ENCODE measurements at regions not wholly inside any gene's neighbourhood (a gene's known extent, or its start where the extent isn't known, plus 50 kb on each side); places are given as distances from the start of the nearest gene placed in this dataset.

GRCh38 chr18:66722671-66723070, 118.8 kb upstream of the CDH19 start:
- no peaks in the 10 kb centered on the region for H3K27me3 ChIP-seq (ENCODE audit: insufficient read depth, low read length)
- H3K4me1 ChIP-seq (ENCODE audit: insufficient read depth, low read length) = no peaks in the 10 kb centered on the region
- H2AFZ ChIP-seq (ENCODE audit: low read length) = no peak overlapping the region
- H3K4me2 ChIP-seq (ENCODE audit: insufficient read depth, insufficient read length, low read length) = no peak overlapping the region
- H3K4ac ChIP-seq (ENCODE audit: low read depth, low read length) = no peak overlapping the region
- no peak overlapping the region for H3K23ac ChIP-seq (ENCODE audit: insufficient read length, low read depth, low read length)
- H3K9me3 Mint-ChIP-seq = peaks cover 0 to 3% of the 10 kb centered on the region in 2 experiments; a peak in 3 of 5 replicates
- no peak overlapping the region for H3K18ac ChIP-seq (ENCODE audit: insufficient read length, low read depth, low read length)
- H3K27me3 Mint-ChIP-seq (ENCODE audit: low read depth) = no peaks in the 10 kb centered on the region
- H2BK12ac ChIP-seq (ENCODE audit: insufficient read length, low read depth, low read length) = no peak overlapping the region
- H3K27ac Mint-ChIP-seq = no peak overlapping the region
- H3T11ph ChIP-seq (ENCODE audit: low read length) = no peak overlapping the region
- no peak overlapping the region for H2AK5ac ChIP-seq (ENCODE audit: insufficient read length, low read length)
- H3K79me1 ChIP-seq (ENCODE audit: insufficient read depth, low read depth, low read length, poor library complexity, severe bottlenecking) = no peaks in the 10 kb centered on the region
- H3K79me2 ChIP-seq (ENCODE audit: insufficient read depth, low read length) = no peaks in the 10 kb centered on the region
- no peak overlapping the region for H3K56ac ChIP-seq (ENCODE audit: insufficient read length, low read depth, low read length)
- H2BK120ac ChIP-seq (ENCODE audit: low read depth, low read length, poor library complexity, severe bottlenecking) = no peak overlapping the region
- no peak overlapping the region for H2BK5ac ChIP-seq (ENCODE audit: insufficient read length, low read length)
- no peak overlapping the region for H4K8ac ChIP-seq (replicated peaks; ENCODE audit: insufficient read length, low read depth, low read length)
- no peak overlapping the region for H3K14ac ChIP-seq (ENCODE audit: insufficient read depth, low read length)
- H4K20me1 ChIP-seq (ENCODE audit: control insufficient read depth, insufficient read depth, insufficient read length) = no peaks in the 10 kb centered on the region
- no peak overlapping the region for H4K5ac ChIP-seq (ENCODE audit: insufficient read length, low read depth, low read length)
- H3K23me2 ChIP-seq (ENCODE audit: insufficient read length, low read depth, low read length, poor library complexity, severe bottlenecking) = no peaks in the 10 kb centered on the region
- no peak for DNase-seq
- no peaks in the 10 kb centered on the region for H3K4me1 Mint-ChIP-seq
- H3K27ac ChIP-seq (ENCODE audit: insufficient read length, low read depth, low read length) = no peak overlapping the region
- no peak overlapping the region for H3K4me3 Mint-ChIP-seq
- TF ChIP-seq CTCF (conservative IDR thresholded peaks at IDR 0.05) = no peak
- H3K9ac ChIP-seq (ENCODE audit: extremely low read depth, insufficient read length, low read length) = no peak overlapping the region
- H3K36me3 Mint-ChIP-seq (ENCODE audit: insufficient read depth in 1 of 3, low read depth in 3 of 3) = no peaks in the 10 kb centered on the region
- no peak overlapping the region for H2BK15ac ChIP-seq (ENCODE audit: low read depth, low read length)
- no peak overlapping the region for H4K91ac ChIP-seq (ENCODE audit: insufficient read length, low read depth, low read length)
- no peaks in the 10 kb centered on the region for H3K9me3 ChIP-seq (ENCODE audit: control insufficient read depth, low read depth, low read length)
- WGBS (ENCODE audit: extremely low coverage, insufficient read length, low lambda C conversion rate) = no CpG with 5 or more reads among the region's 5 CpGs
- H2BK20ac ChIP-seq (ENCODE audit: low read depth, low read length, poor library complexity, severe bottlenecking) = no peak overlapping the region
